Fibroblast of mammary gland (primary cell): ENCODE measurements at regions not wholly inside any gene's neighbourhood (a gene's known extent, or its start where the extent isn't known, plus 50 kb on each side); places are given as distances from the start of the nearest gene placed in this dataset.

ENCODE experiments used
- DNase-seq: peaks from one replicate; pipeline ENCODE4 v3.0.0-alpha.2; 2010; ENCODE audit warnings: low read depth
- H3K4me3 ChIP-seq: 2 replicates; pipeline ENCODE4 v1.5.1; 2011; ENCODE audit warnings: low read depth, mild to moderate bottlenecking, low read length, moderate library complexity; ENCODE audit not compliant: control insufficient read depth
- TF ChIP-seq, protein P1 (sequence below): conservative IDR thresholded peaks from 2 replicates; pipeline ENCODE4 v1.5.1; 2011; ENCODE audit warnings: low read depth, low read length, inconsistent platforms; ENCODE audit not compliant: control insufficient read depth, insufficient read depth

DNA sequence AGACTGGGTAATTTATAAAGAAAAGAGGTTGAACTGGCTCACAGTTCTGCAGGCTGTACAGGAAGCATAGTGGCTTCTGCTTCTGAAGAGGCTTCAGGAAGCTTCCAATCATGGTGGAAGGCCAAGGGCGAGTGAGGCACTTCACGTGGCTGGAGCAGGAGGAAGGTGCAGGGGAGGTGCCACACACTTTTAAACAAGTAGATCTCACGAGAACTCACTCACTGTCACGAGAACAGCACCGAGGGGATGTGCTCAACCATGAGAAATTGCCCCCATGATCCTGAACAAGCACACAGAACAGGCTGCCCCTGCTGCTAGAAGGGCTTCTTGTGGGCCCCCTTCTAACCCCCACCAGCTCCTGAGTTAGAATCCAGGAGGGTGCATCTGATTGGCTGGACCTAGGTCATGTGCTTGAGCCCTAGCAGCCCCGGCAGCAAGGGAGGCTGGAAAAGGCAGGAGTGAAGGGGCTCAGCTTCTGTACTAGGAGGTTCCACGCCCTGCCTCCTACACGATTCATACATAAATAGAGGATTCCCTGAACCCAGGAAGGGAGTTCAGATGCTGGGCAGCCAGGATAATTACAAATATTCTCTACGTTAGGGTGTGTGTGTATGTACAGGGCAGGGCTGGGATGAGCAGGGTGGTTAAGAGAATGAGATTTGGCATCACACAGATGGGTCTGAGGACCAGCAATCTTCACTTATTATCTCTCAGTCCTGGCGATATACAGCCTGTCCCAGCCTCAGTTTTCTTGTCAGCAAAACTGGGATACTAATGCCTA lies 72.8 kb upstream of the ATP5PO start:
- TF ChIP-seq, protein P1, sequence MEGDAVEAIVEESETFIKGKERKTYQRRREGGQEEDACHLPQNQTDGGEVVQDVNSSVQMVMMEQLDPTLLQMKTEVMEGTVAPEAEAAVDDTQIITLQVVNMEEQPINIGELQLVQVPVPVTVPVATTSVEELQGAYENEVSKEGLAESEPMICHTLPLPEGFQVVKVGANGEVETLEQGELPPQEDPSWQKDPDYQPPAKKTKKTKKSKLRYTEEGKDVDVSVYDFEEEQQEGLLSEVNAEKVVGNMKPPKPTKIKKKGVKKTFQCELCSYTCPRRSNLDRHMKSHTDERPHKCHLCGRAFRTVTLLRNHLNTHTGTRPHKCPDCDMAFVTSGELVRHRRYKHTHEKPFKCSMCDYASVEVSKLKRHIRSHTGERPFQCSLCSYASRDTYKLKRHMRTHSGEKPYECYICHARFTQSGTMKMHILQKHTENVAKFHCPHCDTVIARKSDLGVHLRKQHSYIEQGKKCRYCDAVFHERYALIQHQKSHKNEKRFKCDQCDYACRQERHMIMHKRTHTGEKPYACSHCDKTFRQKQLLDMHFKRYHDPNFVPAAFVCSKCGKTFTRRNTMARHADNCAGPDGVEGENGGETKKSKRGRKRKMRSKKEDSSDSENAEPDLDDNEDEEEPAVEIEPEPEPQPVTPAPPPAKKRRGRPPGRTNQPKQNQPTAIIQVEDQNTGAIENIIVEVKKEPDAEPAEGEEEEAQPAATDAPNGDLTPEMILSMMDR: no peak
- no peak overlapping the region for H3K4me3 ChIP-seq
- no peak for DNase-seq

DNA sequence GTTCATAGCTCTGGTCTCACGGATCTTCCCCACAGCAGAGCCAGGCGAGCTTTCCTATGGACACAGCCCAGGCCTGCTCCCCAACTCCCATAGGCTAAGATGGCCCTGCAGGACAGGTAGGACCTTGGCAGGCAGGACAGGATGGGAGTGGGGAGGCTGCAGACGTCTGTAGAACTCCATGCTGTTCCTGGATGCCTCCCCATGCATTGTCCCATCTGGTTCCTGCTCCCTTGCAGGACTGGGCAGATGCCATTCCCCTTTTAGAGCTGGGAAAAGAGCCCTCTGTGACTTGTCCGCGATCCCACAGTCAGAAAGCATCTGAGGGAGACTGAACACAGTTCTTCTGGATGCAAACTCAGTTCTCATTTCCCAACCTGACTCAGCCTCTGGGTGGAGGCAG lies 71.9 kb upstream of the ATP5PO start:
- DNase-seq: no peak
- TF ChIP-seq, protein P1: no peak
- H3K4me3 ChIP-seq: no peak overlapping the region

DNA sequence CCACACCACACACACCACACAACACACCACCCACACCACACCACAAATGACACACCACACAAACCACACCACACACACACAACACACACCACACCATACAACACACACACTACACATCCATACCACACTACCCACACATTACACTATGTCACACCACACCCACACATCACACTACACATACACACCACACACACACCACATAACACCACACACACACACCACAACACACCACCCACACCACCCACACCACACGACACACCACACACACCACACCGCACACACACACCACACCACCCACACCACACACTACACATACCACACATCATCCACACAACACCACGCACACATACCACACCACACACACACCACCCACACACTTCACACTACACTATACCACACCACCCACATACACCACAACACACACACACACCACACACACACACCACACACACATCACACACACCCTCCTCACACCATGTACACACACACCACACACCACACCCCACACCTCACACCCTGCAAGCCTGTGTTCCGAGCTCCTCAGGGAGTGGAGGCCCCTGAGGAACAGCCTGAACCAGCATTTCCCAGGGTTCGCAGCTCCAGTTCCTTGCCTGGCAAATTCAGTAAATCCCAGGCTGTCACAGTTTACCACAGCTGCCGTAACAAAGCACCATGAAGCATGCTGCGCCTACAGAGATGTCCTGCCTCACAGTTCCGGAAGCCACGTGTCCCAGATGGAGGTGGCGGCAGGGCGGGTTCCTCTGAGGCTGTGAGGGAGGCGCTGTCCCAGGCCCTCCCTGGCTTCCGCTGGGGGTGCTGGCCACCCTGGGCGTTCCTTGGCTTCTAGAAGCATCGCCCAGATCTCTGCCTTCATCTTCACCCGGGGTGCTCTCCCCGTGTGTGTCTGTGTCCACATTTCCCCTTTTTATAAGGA lies 69.8 kb upstream of the ATP5PO start:
- no peak for DNase-seq
- no peak overlapping the region for H3K4me3 ChIP-seq
- TF ChIP-seq, protein P1: no peak

DNA sequence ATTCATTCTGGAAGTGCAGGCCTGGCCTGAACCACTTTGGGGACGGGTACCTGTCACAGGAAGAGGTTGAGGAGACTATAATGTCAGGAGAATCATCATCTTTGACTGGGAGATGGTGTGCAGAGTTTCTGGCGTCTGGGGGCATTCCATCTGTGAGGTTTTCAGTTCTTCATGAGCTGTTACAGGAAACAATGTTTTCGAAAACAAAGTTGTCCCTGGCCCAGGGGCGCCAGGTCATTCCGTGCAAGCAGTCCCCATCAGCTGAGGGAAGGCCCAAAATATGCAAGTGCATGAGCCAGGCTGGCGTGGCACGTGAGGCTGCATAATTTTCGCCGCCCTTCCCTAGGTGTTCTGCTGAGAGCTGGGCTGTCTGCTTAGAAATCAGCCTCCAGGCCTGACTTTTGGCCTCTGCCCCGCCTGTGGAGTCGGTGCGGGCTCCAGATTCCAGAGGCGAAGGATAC lies 68.4 kb upstream of the ATP5PO start:
- TF ChIP-seq, protein P1: no peak
- no peak overlapping the region for H3K4me3 ChIP-seq
- DNase-seq: no peak

DNA sequence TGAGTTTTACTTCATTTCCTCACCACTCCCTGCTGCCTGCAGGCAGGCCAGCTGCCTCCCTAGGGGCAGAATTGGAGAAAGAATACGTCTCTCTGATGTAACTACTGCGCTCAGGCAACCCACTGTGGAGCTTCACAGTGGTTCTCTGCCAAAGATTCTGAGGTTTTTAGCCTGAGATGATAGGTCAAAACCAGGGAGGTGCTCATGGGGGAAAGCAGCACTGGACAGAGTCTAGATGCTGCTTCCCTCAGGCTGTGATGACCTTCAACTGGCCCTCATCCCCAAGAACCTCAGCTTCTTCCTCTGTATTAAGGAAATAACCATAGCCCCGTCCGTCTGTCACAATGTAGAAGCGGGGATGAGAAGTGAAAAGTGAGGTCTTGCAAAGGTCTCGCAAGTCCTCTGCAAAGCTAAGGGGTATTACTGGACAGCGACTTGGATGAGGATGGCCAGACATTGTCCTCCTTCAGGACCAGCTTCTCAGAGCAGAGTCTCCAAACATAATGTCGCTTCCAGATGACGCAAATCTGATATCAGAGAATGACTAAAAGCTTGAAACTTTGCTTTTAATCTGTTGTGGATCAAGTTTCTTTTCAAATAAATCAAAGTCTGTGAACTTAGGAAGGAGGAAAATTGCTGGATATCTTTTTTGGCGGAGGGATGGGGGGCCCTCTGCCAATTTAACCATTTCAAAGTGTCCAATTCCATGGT lies 65.9 kb upstream of the ATP5PO start:
- TF ChIP-seq, protein P1: no peak
- no peak overlapping the region for H3K4me3 ChIP-seq
- peak; percentile 90 for DNase-seq

DNA sequence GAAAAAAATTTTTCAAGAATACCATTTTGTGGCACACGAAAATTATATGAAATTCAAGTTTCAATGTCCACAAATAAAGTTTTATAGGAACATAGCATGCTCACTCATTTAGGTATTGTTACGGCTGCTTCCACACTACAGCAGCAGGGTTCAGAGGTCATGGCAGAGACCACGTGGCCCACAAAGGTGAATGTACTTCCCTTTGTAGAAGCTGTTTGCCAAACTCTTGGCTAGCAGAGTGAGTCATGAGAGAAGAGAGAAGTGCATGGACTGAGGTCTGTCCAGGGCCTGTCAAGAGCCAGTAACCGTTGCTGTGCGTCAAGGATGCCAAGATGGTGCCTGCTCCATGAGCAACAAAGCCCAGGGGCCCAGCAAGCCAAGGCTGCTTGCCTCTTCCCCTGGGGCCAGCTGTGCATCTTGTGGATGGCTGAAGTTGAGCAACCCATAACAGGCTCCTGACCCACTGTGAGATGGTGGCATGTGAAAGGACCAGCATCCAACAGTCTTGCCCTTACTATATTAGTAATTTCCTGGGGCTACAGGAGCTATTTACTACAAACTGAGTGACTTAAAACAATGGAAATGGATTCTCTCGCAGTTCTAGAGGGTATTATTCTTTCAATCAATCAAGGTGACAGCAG lies 64.8 kb upstream of the ATP5PO start:
- DNase-seq: peak; percentile 58
- TF ChIP-seq, protein P1: no peak
- no peak overlapping the region for H3K4me3 ChIP-seq
